ENCODE measurements at regions not wholly inside any gene's neighbourhood (a gene's known extent, or its start where the extent isn't known, plus 50 kb on each side); places are given as distances from the start of the nearest gene placed in this dataset.

DNA sequence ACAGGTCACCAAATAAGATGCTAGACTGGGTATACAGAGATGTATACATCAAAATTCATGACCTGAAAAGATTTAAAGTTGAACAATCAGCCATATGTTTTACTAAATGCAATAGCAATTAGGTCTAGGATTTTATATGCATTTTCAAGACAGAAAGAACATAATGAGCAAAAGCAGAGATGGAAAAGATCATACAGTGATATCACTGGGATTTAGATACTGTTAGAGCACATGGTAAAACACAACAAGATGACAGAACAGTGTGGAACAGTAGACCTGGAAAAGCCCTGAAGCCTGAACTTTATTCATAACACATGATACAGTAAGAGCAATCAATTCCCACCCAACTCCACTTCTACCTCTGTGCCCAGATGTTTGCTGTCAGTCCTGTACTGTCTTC is 585.9 kb downstream of the PRR16 start:
- TF ChIP-seq EZH2 (IDR thresholded peaks at IDR 0.05; ENCODE audit: borderline replicate concordance, insufficient read depth, low read depth, low read length, poor library complexity, severe bottlenecking): no peak
- no peak for TF ChIP-seq CTCF (IDR thresholded peaks at IDR 0.05)

Measured in B cell (primary cell).